ENCODE measurements at regions not wholly inside any gene's neighbourhood (a gene's known extent, or its start where the extent isn't known, plus 50 kb on each side); places are given as distances from the start of the nearest gene placed in this dataset.

DNA sequence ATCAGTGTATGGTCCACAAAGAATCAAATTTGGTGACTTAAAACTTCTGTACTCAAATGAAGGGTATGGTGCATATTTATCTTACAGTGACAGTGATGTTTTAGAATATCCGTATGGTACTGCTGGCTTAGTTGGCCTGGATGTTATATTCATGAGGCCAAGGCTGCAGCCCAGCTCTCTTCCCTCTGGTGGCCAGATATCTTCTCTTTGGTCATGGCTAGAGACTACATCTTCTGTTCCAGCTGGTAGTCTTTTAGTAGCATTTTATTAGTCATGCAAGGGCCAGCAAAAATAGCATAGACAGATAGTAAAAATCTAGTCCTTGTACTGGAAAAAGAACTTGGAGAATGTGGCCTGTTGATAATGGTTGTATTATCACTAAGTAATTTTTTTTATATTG, 124.0 kb upstream of the ROPN1 start:
- no peak overlapping the region for H3K27ac ChIP-seq (ENCODE audit: low read depth in 2 of 2, low read length in 2 of 2)

DNA sequence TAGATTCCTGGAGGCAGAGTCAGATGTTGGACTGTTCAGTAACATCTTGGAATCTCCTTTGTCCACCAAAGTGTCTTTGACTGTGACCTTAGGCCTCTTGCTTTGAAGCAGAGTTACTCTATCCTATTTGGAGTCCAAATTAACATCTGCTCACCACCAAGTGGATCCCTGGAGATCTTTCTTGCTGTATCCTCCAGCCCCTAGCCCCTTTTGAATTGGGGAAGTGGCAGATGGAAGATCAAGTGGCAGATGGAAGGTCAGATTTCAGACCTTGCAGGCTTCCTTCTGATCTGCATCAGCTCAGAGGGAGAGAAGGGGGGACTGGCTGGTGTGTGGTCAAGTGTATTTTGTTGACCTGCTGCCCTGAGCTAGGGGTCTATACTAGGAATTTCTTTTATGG, 125.0 kb upstream of the ROPN1 start:
- H3K27ac ChIP-seq (ENCODE audit: low read depth in 2 of 2, low read length in 2 of 2), result no peak overlapping the region
- H3K9me3 ChIP-seq (ENCODE audit: control insufficient read depth in 2 of 2, low read length in 2 of 2), result no peaks in the 10 kb centered on the region
- no peak overlapping the region for H3K9ac ChIP-seq (ENCODE audit: low read depth in 1 of 2, low read length in 2 of 2)
- H3K36me3 ChIP-seq (ENCODE audit: control insufficient read depth in 2 of 2, insufficient read depth in 2 of 2, low read length in 2 of 2), result no peaks in the 10 kb centered on the region
- no peaks in the 10 kb centered on the region for H3K27me3 ChIP-seq (ENCODE audit: control insufficient read depth in 2 of 2, insufficient read depth in 2 of 2, low read length in 2 of 2)
- H3K4me1 ChIP-seq (ENCODE audit: control insufficient read depth in 2 of 2, insufficient read depth in 2 of 2, low read length in 2 of 2), result no peaks in the 10 kb centered on the region
- H3K4me3 ChIP-seq (ENCODE audit: low read length in 2 of 2), result no peak overlapping the region

More for the DNA sequence above, 124.0 kb upstream of the ROPN1 start:
- Histone ChIP-seq H3K9me3 (ENCODE audit: control insufficient read depth in 2 of 2, low read length in 2 of 2) (no peaks in the 10 kb centered on the region), H3K36me3 (ENCODE audit: control insufficient read depth in 2 of 2, insufficient read depth in 2 of 2, low read length in 2 of 2) (no peaks in the 10 kb centered on the region), H3K4me1 (ENCODE audit: control insufficient read depth in 2 of 2, insufficient read depth in 2 of 2, low read length in 2 of 2) (no peaks in the 10 kb centered on the region), H3K27me3 (ENCODE audit: control insufficient read depth in 2 of 2, insufficient read depth in 2 of 2, low read length in 2 of 2) (no peaks in the 10 kb centered on the region), H3K9ac (ENCODE audit: low read depth in 1 of 2, low read length in 2 of 2) (no peak overlapping the region), H3K4me3 (ENCODE audit: low read length in 2 of 2) (no peak overlapping the region)

DNA sequence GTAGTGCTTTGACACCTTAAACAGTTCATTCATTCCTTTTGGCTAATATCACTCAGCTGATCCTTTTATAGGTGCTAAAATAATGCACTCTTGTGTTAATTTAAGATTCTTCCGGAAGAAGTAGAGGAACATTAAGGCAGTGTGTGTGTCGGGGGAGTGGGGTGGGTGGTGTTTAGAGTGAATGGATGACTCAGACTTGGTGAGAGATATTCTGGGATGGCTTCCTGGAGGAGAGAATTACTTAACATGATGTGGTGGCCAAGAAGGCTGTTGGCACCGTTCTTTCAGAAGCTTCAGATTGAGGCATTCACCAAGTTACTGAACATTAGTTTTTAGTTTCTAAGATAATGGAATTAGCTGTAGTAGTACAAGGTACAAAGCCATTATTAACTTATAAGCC, 125.6 kb upstream of the ROPN1 start:
- Histone ChIP-seq H3K9ac (ENCODE audit: low read depth in 1 of 2, low read length in 2 of 2) (no peak overlapping the region), H3K27ac (ENCODE audit: low read depth in 2 of 2, low read length in 2 of 2) (no peak overlapping the region), H3K36me3 (ENCODE audit: control insufficient read depth in 2 of 2, insufficient read depth in 2 of 2, low read length in 2 of 2) (no peaks in the 10 kb centered on the region), H3K4me1 (ENCODE audit: control insufficient read depth in 2 of 2, insufficient read depth in 2 of 2, low read length in 2 of 2) (no peaks in the 10 kb centered on the region), H3K27me3 (ENCODE audit: control insufficient read depth in 2 of 2, insufficient read depth in 2 of 2, low read length in 2 of 2) (no peaks in the 10 kb centered on the region), H3K9me3 (ENCODE audit: control insufficient read depth in 2 of 2, low read length in 2 of 2) (no peaks in the 10 kb centered on the region), H3K4me3 (ENCODE audit: low read length in 2 of 2) (no peak overlapping the region)

DNA sequence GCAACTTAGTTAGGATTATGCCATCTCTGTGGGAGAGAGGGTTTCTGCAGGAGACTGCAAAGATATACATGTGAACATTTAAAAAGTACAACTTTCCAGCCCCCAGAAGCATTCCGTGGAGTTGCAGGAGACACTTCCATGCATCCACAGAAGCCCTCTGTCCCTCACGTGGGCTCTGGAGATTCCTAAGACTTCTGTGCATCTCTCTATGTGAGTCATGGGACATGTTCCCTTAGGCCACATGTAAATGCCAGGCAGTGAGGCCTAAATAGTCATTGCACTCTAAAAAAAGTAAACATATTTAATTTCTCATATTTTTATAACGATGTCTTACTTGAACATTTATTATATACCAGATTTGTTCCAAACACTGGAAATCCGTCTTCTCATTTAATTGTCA, 126.5 kb upstream of the ROPN1 start:
- Histone ChIP-seq H3K36me3 (ENCODE audit: control insufficient read depth in 2 of 2, insufficient read depth in 2 of 2, low read length in 2 of 2) (no peaks in the 10 kb centered on the region), H3K9ac (ENCODE audit: low read depth in 1 of 2, low read length in 2 of 2) (no peak overlapping the region), H3K27ac (ENCODE audit: low read depth in 2 of 2, low read length in 2 of 2) (no peak overlapping the region), H3K4me1 (ENCODE audit: control insufficient read depth in 2 of 2, insufficient read depth in 2 of 2, low read length in 2 of 2) (no peaks in the 10 kb centered on the region), H3K4me3 (ENCODE audit: low read length in 2 of 2) (no peak overlapping the region), H3K27me3 (ENCODE audit: control insufficient read depth in 2 of 2, insufficient read depth in 2 of 2, low read length in 2 of 2) (no peaks in the 10 kb centered on the region), H3K9me3 (ENCODE audit: control insufficient read depth in 2 of 2, low read length in 2 of 2) (no peaks in the 10 kb centered on the region)

DNA sequence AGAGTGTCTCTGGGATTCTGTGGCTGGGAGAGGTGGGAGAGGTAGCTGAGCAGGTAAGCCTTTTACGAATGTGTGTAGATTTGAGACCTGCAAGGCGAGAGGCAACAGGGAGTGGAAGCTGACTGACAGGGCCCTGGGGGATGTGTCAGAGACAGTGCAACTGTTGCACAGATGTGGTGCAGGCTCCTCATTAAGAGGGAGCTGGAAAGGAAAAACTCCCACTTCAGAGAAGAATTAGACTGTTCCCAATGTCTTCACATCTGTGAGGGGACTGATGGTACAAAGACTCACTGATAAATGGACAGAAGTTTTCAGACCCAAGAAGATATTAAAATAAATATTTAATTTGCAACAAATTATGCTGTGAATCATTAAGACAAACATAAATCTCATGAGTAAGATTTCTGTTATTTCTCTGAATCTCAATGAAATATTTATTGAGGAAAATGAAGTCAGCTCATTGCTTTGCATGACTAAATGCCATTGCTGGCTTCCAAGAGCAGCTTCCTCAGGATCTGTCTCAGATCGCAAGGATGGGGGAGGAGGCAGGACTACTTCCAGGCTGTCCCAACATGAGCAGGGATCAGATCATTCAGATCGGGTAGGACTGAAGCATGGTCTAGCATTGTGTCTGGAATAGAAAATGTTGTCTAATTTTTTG, 127.3 kb upstream of the ROPN1 start:
- Histone ChIP-seq H3K27ac (ENCODE audit: low read depth in 2 of 2, low read length in 2 of 2) (no peak overlapping the region), H3K36me3 (ENCODE audit: control insufficient read depth in 2 of 2, insufficient read depth in 2 of 2, low read length in 2 of 2) (no peaks in the 10 kb centered on the region), H3K4me3 (ENCODE audit: low read length in 2 of 2) (no peak overlapping the region), H3K4me1 (ENCODE audit: control insufficient read depth in 2 of 2, insufficient read depth in 2 of 2, low read length in 2 of 2) (no peaks in the 10 kb centered on the region), H3K9me3 (ENCODE audit: control insufficient read depth in 2 of 2, low read length in 2 of 2) (no peaks in the 10 kb centered on the region), H3K27me3 (ENCODE audit: control insufficient read depth in 2 of 2, insufficient read depth in 2 of 2, low read length in 2 of 2) (no peaks in the 10 kb centered on the region), H3K9ac (ENCODE audit: low read depth in 1 of 2, low read length in 2 of 2) (no peak overlapping the region)

DNA sequence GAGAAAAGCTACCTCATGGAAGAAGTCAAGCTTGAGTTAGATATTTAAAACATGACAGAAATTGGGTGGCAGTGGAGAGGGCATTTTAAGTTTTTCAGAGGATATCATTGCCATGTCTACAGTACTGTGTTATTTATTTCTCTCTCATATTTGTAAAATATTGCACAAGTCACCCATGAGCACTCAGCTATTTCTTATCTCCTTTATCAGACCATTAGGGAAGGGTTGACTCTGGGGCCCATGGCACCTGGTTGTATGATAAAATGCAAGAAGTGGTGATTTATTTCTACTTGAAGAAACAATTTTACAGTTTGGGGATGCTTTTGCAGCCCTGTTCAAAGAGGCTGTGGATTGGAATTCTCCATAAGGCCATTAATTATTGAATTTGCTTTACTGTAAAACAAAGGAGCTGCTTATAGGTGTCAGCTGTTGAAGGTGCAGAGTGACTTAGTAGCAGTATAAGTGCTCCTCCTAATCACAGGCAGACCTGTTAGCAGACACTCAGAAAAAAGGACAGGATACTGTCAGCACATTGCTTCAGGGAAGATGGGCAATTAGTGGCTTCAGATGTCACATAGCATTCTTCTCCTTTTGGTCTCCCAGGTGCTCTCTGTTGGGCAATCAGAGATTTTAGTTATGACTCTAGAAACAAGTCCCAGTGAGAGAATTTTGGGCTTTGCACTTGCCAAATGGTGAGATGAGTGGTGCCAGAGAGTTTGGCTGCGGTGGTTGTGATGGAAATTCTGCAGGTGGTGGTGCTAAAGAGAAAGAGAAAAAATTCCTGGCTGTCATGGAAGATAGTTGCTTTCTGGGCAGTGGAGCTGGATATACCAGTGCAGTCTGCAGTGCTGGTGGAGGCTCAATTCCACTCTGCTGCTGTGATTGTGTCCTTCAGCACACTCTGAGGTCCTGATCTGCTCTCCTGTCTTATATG, 129.7 kb upstream of the ROPN1 start:
- H3K4me1 ChIP-seq (ENCODE audit: control insufficient read depth in 2 of 2, insufficient read depth in 2 of 2, low read length in 2 of 2), result no peaks in the 10 kb centered on the region
- no peaks in the 10 kb centered on the region for H3K9me3 ChIP-seq (ENCODE audit: control insufficient read depth in 2 of 2, low read length in 2 of 2)
- H3K27me3 ChIP-seq (ENCODE audit: control insufficient read depth in 2 of 2, insufficient read depth in 2 of 2, low read length in 2 of 2), result no peaks in the 10 kb centered on the region
- no peaks in the 10 kb centered on the region for H3K36me3 ChIP-seq (ENCODE audit: control insufficient read depth in 2 of 2, insufficient read depth in 2 of 2, low read length in 2 of 2)
- no peak overlapping the region for H3K27ac ChIP-seq (ENCODE audit: low read depth in 2 of 2, low read length in 2 of 2)
- no peak overlapping the region for H3K9ac ChIP-seq (ENCODE audit: low read depth in 1 of 2, low read length in 2 of 2)
- no peak overlapping the region for H3K4me3 ChIP-seq (ENCODE audit: low read length in 2 of 2)

DNA sequence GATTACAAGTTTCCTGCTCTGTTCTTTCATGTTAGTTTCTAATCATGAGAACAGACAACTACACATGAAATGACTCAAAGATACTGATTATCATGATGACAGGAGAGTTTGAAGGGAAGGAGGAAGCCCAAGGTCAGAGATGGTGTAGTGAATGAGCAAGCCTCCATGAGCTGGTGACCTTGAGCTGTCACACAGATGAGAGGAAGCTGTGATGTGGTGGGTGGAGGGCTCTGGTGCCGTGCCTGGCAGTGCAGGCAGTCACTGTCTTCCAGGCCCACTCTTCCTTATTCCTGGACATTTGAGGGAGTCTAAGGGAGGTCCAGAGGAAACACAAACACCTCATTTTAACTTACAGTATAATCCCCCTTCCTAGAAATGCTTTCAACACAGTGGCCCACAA, 133.4 kb upstream of the ROPN1 start:
- H3K9ac ChIP-seq (ENCODE audit: low read depth in 1 of 2, low read length in 2 of 2), result no peak overlapping the region

DNA sequence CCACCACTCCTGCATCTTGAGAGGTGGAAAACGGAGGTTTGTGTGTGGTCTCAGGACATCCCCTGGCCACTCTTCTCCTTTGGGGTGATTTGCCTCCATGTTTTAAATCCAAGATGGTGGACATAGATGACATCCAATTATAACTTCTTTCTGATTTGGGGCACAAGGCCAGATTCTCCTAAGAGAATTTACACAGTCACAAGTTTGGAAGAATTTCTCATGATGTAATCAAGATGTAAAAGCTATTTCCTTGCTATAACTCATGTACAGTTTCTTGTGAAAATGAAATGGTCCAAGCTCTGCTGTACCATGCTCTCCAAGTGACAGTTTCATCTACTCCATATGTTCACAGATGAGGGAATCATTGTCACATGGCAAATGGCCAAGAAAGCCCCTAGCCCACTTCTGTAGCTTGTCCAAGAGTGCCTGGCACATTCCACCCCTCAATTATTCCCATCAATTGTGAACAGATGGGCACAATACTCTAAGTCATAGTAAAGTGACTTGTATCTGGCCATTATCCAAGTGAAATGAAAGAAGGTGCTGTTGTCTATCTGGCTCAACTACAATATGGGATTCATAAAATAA, 134.6 kb upstream of the ROPN1 start:
- Histone ChIP-seq H3K9ac (ENCODE audit: low read depth in 1 of 2, low read length in 2 of 2) (no peak overlapping the region), H3K4me3 (ENCODE audit: low read length in 2 of 2) (no peak overlapping the region), H3K36me3 (ENCODE audit: control insufficient read depth in 2 of 2, insufficient read depth in 2 of 2, low read length in 2 of 2) (no peaks in the 10 kb centered on the region)

More for the DNA sequence above, 133.4 kb upstream of the ROPN1 start:
- no peaks in the 10 kb centered on the region for H3K9me3 ChIP-seq (ENCODE audit: control insufficient read depth in 2 of 2, low read length in 2 of 2)
- no peaks in the 10 kb centered on the region for H3K4me1 ChIP-seq (ENCODE audit: control insufficient read depth in 2 of 2, insufficient read depth in 2 of 2, low read length in 2 of 2)
- H3K27me3 ChIP-seq (ENCODE audit: control insufficient read depth in 2 of 2, insufficient read depth in 2 of 2, low read length in 2 of 2), result no peaks in the 10 kb centered on the region
- no peak overlapping the region for H3K4me3 ChIP-seq (ENCODE audit: low read length in 2 of 2)
- H3K27ac ChIP-seq (ENCODE audit: low read depth in 2 of 2, low read length in 2 of 2), result no peak overlapping the region
- no peaks in the 10 kb centered on the region for H3K36me3 ChIP-seq (ENCODE audit: control insufficient read depth in 2 of 2, insufficient read depth in 2 of 2, low read length in 2 of 2)

DNA sequence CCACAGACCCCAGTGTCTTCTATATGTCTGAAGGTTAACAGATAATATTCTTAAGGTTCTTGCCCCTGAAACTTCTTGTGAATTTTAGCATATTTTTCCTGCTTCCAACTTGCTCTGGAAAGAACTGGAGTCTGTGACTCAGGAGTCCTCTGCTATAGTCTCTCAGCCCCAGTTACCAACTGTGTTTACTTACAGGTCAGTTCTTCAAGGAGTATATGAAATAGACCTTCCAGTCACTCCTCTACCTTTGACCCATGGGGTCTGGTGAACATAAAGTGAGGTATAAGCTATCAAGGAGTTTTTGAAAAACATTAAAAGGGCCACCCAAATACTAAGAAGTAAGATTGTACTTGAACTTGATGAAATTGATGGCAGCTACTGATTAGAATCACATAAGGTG, 139.2 kb upstream of the ROPN1 start:
- Histone ChIP-seq H3K4me1 (ENCODE audit: control insufficient read depth in 2 of 2, insufficient read depth in 2 of 2, low read length in 2 of 2) (no peaks in the 10 kb centered on the region), H3K4me3 (ENCODE audit: low read length in 2 of 2) (no peak overlapping the region), H3K9ac (ENCODE audit: low read depth in 1 of 2, low read length in 2 of 2) (no peak overlapping the region), H3K27ac (ENCODE audit: low read depth in 2 of 2, low read length in 2 of 2) (no peak overlapping the region), H3K9me3 (ENCODE audit: control insufficient read depth in 2 of 2, low read length in 2 of 2) (no peaks in the 10 kb centered on the region), H3K27me3 (ENCODE audit: control insufficient read depth in 2 of 2, insufficient read depth in 2 of 2, low read length in 2 of 2) (no peaks in the 10 kb centered on the region), H3K36me3 (ENCODE audit: control insufficient read depth in 2 of 2, insufficient read depth in 2 of 2, low read length in 2 of 2) (no peaks in the 10 kb centered on the region)

More for the DNA sequence above, 134.6 kb upstream of the ROPN1 start:
- Histone ChIP-seq H3K4me1 (ENCODE audit: control insufficient read depth in 2 of 2, insufficient read depth in 2 of 2, low read length in 2 of 2) (no peaks in the 10 kb centered on the region), H3K27me3 (ENCODE audit: control insufficient read depth in 2 of 2, insufficient read depth in 2 of 2, low read length in 2 of 2) (no peaks in the 10 kb centered on the region), H3K27ac (ENCODE audit: low read depth in 2 of 2, low read length in 2 of 2) (no peak overlapping the region), H3K9me3 (ENCODE audit: control insufficient read depth in 2 of 2, low read length in 2 of 2) (no peaks in the 10 kb centered on the region)

DNA sequence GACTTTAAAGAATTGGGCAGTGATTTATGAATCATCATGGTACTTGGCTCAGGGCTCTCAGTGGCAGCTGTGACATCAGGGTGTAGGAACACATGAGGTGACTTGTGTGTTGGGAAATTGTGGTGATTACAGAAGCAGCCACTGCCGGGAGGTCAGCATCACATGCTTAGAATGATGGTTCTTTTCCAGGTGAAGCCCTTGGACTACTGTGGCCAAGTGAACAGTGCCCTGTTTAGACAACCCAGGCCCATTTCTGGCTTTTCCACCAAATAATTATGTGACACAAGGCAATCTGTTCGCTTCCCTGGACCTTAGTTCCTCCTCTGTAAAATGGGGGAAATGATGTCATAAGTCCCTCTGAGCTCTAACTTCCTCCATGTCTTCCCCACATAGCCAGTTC, 139.7 kb upstream of the ROPN1 start:
- Histone ChIP-seq H3K27ac (ENCODE audit: low read depth in 2 of 2, low read length in 2 of 2) (no peak overlapping the region), H3K27me3 (ENCODE audit: control insufficient read depth in 2 of 2, insufficient read depth in 2 of 2, low read length in 2 of 2) (no peaks in the 10 kb centered on the region), H3K4me3 (ENCODE audit: low read length in 2 of 2) (no peak overlapping the region), H3K9ac (ENCODE audit: low read depth in 1 of 2, low read length in 2 of 2) (no peak overlapping the region), H3K4me1 (ENCODE audit: control insufficient read depth in 2 of 2, insufficient read depth in 2 of 2, low read length in 2 of 2) (no peaks in the 10 kb centered on the region), H3K9me3 (ENCODE audit: control insufficient read depth in 2 of 2, low read length in 2 of 2) (no peaks in the 10 kb centered on the region), H3K36me3 (ENCODE audit: control insufficient read depth in 2 of 2, insufficient read depth in 2 of 2, low read length in 2 of 2) (no peaks in the 10 kb centered on the region)

Data from mucosa of rectum (tissue), 2 donors.